Naive thymus-derived CD4-positive, alpha-beta T cell (primary cell): ENCODE measurements at regions not wholly inside any gene's neighbourhood (a gene's known extent, or its start where the extent isn't known, plus 50 kb on each side); places are given as distances from the start of the nearest gene placed in this dataset.

Experiments
- ATAC-seq: fragments of 150-1000 bp; cut with Tn5 transposase; 2 replicates; pipeline ENCODE4 v1.10.0; 2021; ENCODE audit warnings: mild to moderate bottlenecking, moderate library complexity
- CTCF ChIA-PET: fragments of 350-600 bp; sonication (Branson Sonifier 250); formaldehyde crosslinking; loops from one replicate; lab custom pipeline; 2021; ENCODE audit warnings: antibody characterized with exemption; lab: Charles Lee
- POLR2A ChIA-PET: fragments of 350-600 bp; sonication (Branson Sonifier 250); formaldehyde crosslinking; loops from one replicate; lab custom pipeline; 2021; ENCODE audit warnings: antibody characterized with exemption, inconsistent platforms; lab: Charles Lee
- DNase-seq, 9 donors: peaks; one replicate each; pipeline versions ENCODE4 v3.0.0 to v3.0.0-alpha.2; 2020 to 2022; ENCODE audit warnings: mixed read lengths in 1 of 9
- H3K27ac ChIP-seq: one replicate; pipeline ENCODE4 v1.7.0; 2013; ENCODE audit warnings: mild to moderate bottlenecking, low read depth, low read length, moderate library complexity
- H3K27me3 ChIP-seq, 2 donors: one replicate each; pipeline ENCODE4 v1.7.0; 2013; ENCODE audit warnings: low read length in 2 of 2, mild to moderate bottlenecking in 2 of 2, moderate library complexity in 2 of 2; ENCODE audit not compliant: control insufficient read depth in 2 of 2, insufficient read depth in 2 of 2
- H3K36me3 ChIP-seq, 3 experiments: 1 replicate in 2 of 3; 2 replicates in 1 of 3; pipeline ENCODE4 v1.7.0; 2013; ENCODE audit warnings: low read length in 3 of 3, mild to moderate bottlenecking in 3 of 3, moderate library complexity in 1 of 3; ENCODE audit not compliant: insufficient read depth in 3 of 3, control insufficient read depth in 2 of 3
- H3K4me1 ChIP-seq, 2 donors: one replicate each; pipeline ENCODE4 v1.7.0; 2013; ENCODE audit warnings: low read length in 2 of 2, mild to moderate bottlenecking in 2 of 2, moderate library complexity in 1 of 2; ENCODE audit not compliant: control insufficient read depth in 2 of 2, insufficient read depth in 2 of 2
- H3K4me3 ChIP-seq: 2 replicates; pipeline ENCODE4 v1.7.0; 2013; ENCODE audit warnings: mild to moderate bottlenecking, low read length
- H3K9me3 ChIP-seq, 3 experiments: 1 replicate in 2 of 3; 2 replicates in 1 of 3; pipeline ENCODE4 v1.7.0; 2013; ENCODE audit warnings: low read length in 3 of 3; ENCODE audit not compliant: control insufficient read depth in 2 of 3
- H3K27ac Mint-ChIP-seq, 9 donors: one replicate each; pipeline ENCODE4 v1.8.0; 2020 to 2022; ENCODE audit warnings: mixed read lengths in 9 of 9, mild to moderate bottlenecking in 8 of 9, moderate library complexity in 5 of 9, inconsistent platforms in 2 of 9
- H3K27me3 Mint-ChIP-seq, 5 donors: one replicate each; pipeline ENCODE4 v1.8.0; 2021 to 2022; ENCODE audit warnings: mixed read lengths in 5 of 5, mild to moderate bottlenecking in 1 of 5
- H3K36me3 Mint-ChIP-seq, 5 donors: one replicate each; pipeline ENCODE4 v1.8.0; 2020 to 2022; ENCODE audit warnings: mixed read lengths in 5 of 5, mild to moderate bottlenecking in 3 of 5, inconsistent platforms in 1 of 5
- H3K4me1 Mint-ChIP-seq, 7 donors: one replicate each; pipeline ENCODE4 v1.8.0; 2020 to 2022; ENCODE audit warnings: mixed read lengths in 7 of 7, mild to moderate bottlenecking in 3 of 7, inconsistent platforms in 1 of 7
- H3K4me3 Mint-ChIP-seq, 10 donors: one replicate each; pipeline ENCODE4 v1.8.0; 2020 to 2022; ENCODE audit warnings: mild to moderate bottlenecking in 10 of 10, mixed read lengths in 10 of 10, moderate library complexity in 6 of 10, inconsistent platforms in 2 of 10
- H3K9me3 Mint-ChIP-seq, 11 donors: one replicate each; pipeline ENCODE4 v1.8.0; 2020 to 2022; ENCODE audit warnings: mixed read lengths in 11 of 11, mild to moderate bottlenecking in 4 of 11, inconsistent platforms in 1 of 11, moderate library complexity in 1 of 11
- intact Hi-C, 2 donors: fragments of 100-400 bp; cut with micrococcal nuclease; formaldehyde crosslinking; loops; one replicate each; pipeline ENCODE4 v1.15.1; 2023

DNA sequence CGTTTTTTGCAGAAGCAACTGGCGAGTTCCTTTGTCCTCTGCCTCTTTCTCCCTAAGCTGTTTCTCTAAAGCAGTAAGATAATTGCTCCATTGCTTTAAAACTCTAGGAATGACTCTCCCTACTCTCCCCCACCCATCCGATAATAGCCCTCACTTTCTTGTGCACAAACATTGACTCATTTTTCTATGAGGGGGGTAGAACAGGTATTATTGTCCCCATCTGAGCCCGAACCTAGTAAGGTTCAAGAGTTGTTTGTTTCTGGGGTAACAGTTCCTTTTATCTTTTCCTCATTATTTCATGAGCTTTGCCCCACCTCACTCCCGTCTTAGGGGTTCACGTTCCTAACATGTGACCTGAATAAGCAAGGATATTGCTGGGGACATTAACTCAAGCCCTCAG lies 190.6 kb downstream of the EMP1 start:
- H3K27ac Mint-ChIP-seq = no peak overlapping the region
- no peaks in the 10 kb centered on the region for H3K27me3 ChIP-seq
- intact Hi-C loops = no loop called here
- H3K27ac ChIP-seq = no peak overlapping the region
- H3K4me1 ChIP-seq = no peaks in the 10 kb centered on the region
- ATAC-seq = no peak
- CTCF ChIA-PET = no interaction called here
- H3K36me3 ChIP-seq = no peaks in the 10 kb centered on the region
- peaks cover 0 to 7% (median 2%) of the 10 kb centered on the region in 11 donors for H3K9me3 Mint-ChIP-seq
- no peaks in the 10 kb centered on the region for H3K4me1 Mint-ChIP-seq
- POLR2A ChIA-PET = no interaction called here
- no peak for DNase-seq
- no peaks in the 10 kb centered on the region for H3K9me3 ChIP-seq
- no peak overlapping the region for H3K4me3 ChIP-seq
- H3K27me3 Mint-ChIP-seq = peaks cover 0 to 13% (median 11%) of the 10 kb centered on the region in 5 donors
- no peak overlapping the region for H3K4me3 Mint-ChIP-seq
- no peaks in the 10 kb centered on the region for H3K36me3 Mint-ChIP-seq

DNA sequence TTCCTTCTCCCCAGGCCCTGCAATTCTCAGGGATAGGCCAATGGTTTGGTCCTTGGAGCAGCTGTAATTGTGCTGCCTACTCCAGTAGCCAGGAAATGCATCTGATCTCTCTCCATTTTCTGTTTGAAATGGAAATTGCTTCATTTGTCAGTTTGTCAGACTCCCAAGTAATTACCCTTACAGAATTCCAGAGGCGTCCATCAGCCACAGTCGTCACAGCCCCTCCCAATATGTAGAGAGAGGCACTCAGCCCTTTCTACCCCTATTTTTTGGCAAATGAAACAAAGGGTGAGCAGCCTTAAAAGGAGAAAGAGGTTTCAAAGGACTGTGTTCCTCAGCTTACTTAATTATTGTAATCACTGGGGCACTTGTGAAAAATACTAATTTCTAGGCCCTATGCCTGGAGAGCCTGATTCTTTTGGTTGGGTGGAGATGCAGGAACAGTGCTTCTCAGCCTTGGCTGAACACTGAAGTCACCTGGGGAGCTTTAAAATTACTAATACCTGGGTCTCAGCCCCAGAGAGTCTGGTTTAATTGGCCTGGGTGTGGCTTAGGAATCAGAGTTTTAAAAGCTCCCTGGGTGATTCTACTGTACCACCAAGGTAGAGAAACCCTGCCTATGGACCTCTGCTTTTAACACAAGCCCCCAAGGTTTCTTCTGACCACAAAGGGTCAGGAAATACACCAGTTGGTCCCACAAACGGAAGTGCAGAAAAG lies 190.0 kb downstream of the EMP1 start:
- Mint-ChIP-seq H3K9me3 (peaks cover 0 to 7% (median 2%) of the 10 kb centered on the region in 11 donors), H3K4me1 (no peaks in the 10 kb centered on the region), H3K36me3 (no peaks in the 10 kb centered on the region), H3K27ac (no peak overlapping the region), H3K4me3 (no peak overlapping the region), H3K27me3 (peaks cover 0 to 13% (median 11%) of the 10 kb centered on the region in 5 donors)
- DNase-seq (no peak), ATAC-seq (no peak)
- no peaks in the 10 kb centered on the region for H3K27me3 ChIP-seq
- no peaks in the 10 kb centered on the region for H3K4me1 ChIP-seq
- H3K36me3 ChIP-seq = no peaks in the 10 kb centered on the region
- ChIA-PET POLR2A (no interaction called here), CTCF (no interaction called here)
- no peaks in the 10 kb centered on the region for H3K9me3 ChIP-seq
- intact Hi-C loops = no loop called here
- no peak overlapping the region for H3K4me3 ChIP-seq
- H3K27ac ChIP-seq = no peak overlapping the region

GRCh38 chr12:13383379-13383778 lies 186.9 kb downstream of the EMP1 start:
- Histone ChIP-seq H3K4me3 (no peak overlapping the region), H3K36me3 (no peaks in the 10 kb centered on the region), H3K27ac (no peak overlapping the region), H3K27me3 (no peaks in the 10 kb centered on the region), H3K9me3 (no peaks in the 10 kb centered on the region), H3K4me1 (no peaks in the 10 kb centered on the region)
- Mint-ChIP-seq H3K27me3 (peaks cover 0 to 12% (median 8%) of the 10 kb centered on the region in 5 donors), H3K4me1 (no peaks in the 10 kb centered on the region), H3K27ac (no peak overlapping the region), H3K36me3 (no peaks in the 10 kb centered on the region), H3K4me3 (no peak overlapping the region), H3K9me3 (peaks cover 0 to 4% (median 0%) of the 10 kb centered on the region in 11 donors)
- DNase-seq (no peak), ATAC-seq (no peak)
- ChIA-PET CTCF (no interaction called here), POLR2A (no interaction called here)
- intact Hi-C loops = no loop called here

- ATAC-seq = no peak
- ChIA-PET CTCF (interaction anchor here (0.6 kb wide), 1 partner anchor 25 kb away, joined by 3 read pairs; no protein-coding TSS in a partner anchor), POLR2A (no interaction called here)
- Histone ChIP-seq H3K36me3 (no peaks in the 10 kb centered on the region), H3K4me1 (no peaks in the 10 kb centered on the region), H3K27ac (no peak overlapping the region), H3K4me3 (no peak overlapping the region), H3K27me3 (no peaks in the 10 kb centered on the region), H3K9me3 (no peaks in the 10 kb centered on the region)
- DNase-seq = no peak
- intact Hi-C loops = no loop called here
- Mint-ChIP-seq H3K36me3 (no peaks in the 10 kb centered on the region), H3K4me1 (no peaks in the 10 kb centered on the region), H3K9me3 (peaks cover 0 to 6% (median 3%) of the 10 kb centered on the region in 11 donors), H3K27ac (no peak overlapping the region), H3K4me3 (no peak overlapping the region), H3K27me3 (peaks cover 0 to 16% (median 4%) of the 10 kb centered on the region in 5 donors)
Observed at GRCh38 chr12:13380297-13380696, 183.8 kb downstream of the EMP1 start.

DNA sequence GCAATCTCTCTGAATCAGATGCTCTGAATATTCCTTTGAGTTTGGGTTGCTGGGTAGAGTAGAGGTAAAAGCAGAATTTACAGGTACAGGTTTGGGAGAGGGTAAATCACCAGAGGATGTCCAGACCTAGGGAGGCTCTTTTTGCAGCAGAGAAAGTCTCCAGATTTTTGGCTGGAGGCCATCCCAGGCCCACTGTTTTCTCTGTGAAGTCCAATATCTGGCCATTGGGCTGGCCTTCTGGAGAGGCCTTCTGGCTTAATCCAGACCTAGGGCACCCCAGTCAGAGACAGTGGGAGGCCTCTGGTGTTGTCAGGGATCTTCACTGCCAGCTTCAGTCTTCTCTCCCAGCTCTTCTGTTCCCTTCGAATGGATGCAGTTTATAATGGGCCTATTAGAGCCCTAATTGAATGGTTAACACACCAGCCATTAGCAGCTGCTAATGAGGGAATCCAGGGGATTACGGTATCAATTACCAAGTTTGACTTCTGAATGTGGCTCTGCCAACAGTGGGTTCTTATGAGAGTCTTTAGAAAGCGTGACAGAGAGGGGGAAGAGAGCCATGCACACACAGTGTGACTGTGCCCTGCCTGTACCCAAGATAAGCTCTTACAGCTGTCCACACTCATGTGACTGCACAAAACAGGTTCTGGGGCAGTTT lies 183.1 kb downstream of the EMP1 start:
- H3K4me1 ChIP-seq = no peaks in the 10 kb centered on the region
- no peak overlapping the region for H3K27ac ChIP-seq
- H3K36me3 ChIP-seq = no peaks in the 10 kb centered on the region
- ATAC-seq (no peak), DNase-seq (no peak)
- Mint-ChIP-seq H3K4me3 (no peak overlapping the region), H3K4me1 (no peaks in the 10 kb centered on the region), H3K27me3 (peaks cover 0 to 16% (median 4%) of the 10 kb centered on the region in 5 donors), H3K27ac (no peak overlapping the region), H3K36me3 (no peaks in the 10 kb centered on the region), H3K9me3 (peaks cover 0 to 6% (median 1%) of the 10 kb centered on the region in 11 donors)
- H3K9me3 ChIP-seq = no peaks in the 10 kb centered on the region
- H3K27me3 ChIP-seq = peaks cover 0 to 2% of the 10 kb centered on the region in 2 donors
- H3K4me3 ChIP-seq = no peak overlapping the region
- intact Hi-C loops = no loop called here
- ChIA-PET CTCF (no interaction called here), POLR2A (no interaction called here)

- CTCF ChIA-PET = no interaction called here
- no peak overlapping the region for H3K4me3 ChIP-seq
- H3K4me1 ChIP-seq = no peaks in the 10 kb centered on the region
- no peaks in the 10 kb centered on the region for H3K36me3 ChIP-seq
- DNase-seq = no peak
- no peak for ATAC-seq
- no peaks in the 10 kb centered on the region for H3K36me3 Mint-ChIP-seq
- peaks cover 0 to 6% (median 1%) of the 10 kb centered on the region in 11 donors for H3K9me3 Mint-ChIP-seq
- intact Hi-C loops = no loop called here
- no peak overlapping the region for H3K4me3 Mint-ChIP-seq
- no peaks in the 10 kb centered on the region for H3K4me1 Mint-ChIP-seq
- POLR2A ChIA-PET = no interaction called here
- peaks cover 0 to 2% of the 10 kb centered on the region in 2 donors for H3K27me3 ChIP-seq
- no peaks in the 10 kb centered on the region for H3K9me3 ChIP-seq
- H3K27ac ChIP-seq = no peak overlapping the region
- H3K27ac Mint-ChIP-seq = no peak overlapping the region
- H3K27me3 Mint-ChIP-seq = peaks cover 0 to 12% (median 4%) of the 10 kb centered on the region in 5 donors
Observed at GRCh38 chr12:13377698-13378097, 181.2 kb downstream of the EMP1 start.
